H1 (cell line): ENCODE measurements at regions not wholly inside any gene's neighbourhood (a gene's known extent, or its start where the extent isn't known, plus 50 kb on each side); places are given as distances from the start of the nearest gene placed in this dataset.

Experiments
- BACH1 ChIP-seq: IDR thresholded peaks from 2 replicates; pipeline ENCODE4 v1.6.1; 2012; ENCODE audit warnings: low read length, improper control_type of control experiment
- BRCA1 ChIP-seq: IDR thresholded peaks from 2 replicates; pipeline ENCODE4 v1.6.1; 2012; ENCODE audit warnings: low read depth, low read length, improper control_type of control experiment
- CREB1 ChIP-seq: IDR thresholded peaks from 2 replicates; pipeline ENCODE4 v1.6.1; 2012; ENCODE audit warnings: inconsistent platforms
- EP300 ChIP-seq, 2 experiments: IDR thresholded peaks; 1 replicate in 1 of 2; 2 replicates in 1 of 2; pipeline ENCODE4 v1.6.1; 2011 to 2012; ENCODE audit warnings: low read depth in 2 of 2, low read length in 2 of 2, mild to moderate bottlenecking in 2 of 2, borderline replicate concordance in 1 of 2, inconsistent platforms in 1 of 2, moderate library complexity in 1 of 2
- HDAC2 ChIP-seq, 2 experiments: fragments of 300-600 bp in 1 of 2; sonication (generic) in 1 of 2; IDR thresholded peaks; 2 replicates each; pipeline ENCODE4 v1.6.1; 2011 to 2012; ENCODE audit warnings: low read depth in 2 of 2, low read length in 2 of 2, mild to moderate bottlenecking in 2 of 2, moderate library complexity in 2 of 2, borderline replicate concordance in 1 of 2, inconsistent platforms in 1 of 2
- POLR2A ChIP-seq, 2 experiments: IDR thresholded peaks; 1 replicate in 1 of 2; 2 replicates in 1 of 2; pipeline ENCODE4 v1.6.1; 2011; ENCODE audit warnings: low read depth in 2 of 2, low read length in 2 of 2, mild to moderate bottlenecking in 2 of 2; ENCODE audit errors: control extremely low read depth in 1 of 2
- POLR2AphosphoS5 ChIP-seq: IDR thresholded peaks from 2 replicates; pipeline ENCODE4 v1.6.1; 2011; ENCODE audit warnings: low read depth, low read length
- SIN3A ChIP-seq, 2 experiments: IDR thresholded peaks in 1 of 2; conservative IDR thresholded peaks in 1 of 2; 2 replicates each; pipeline ENCODE4 v1.6.1; 2011 to 2012; ENCODE audit warnings: low read length in 2 of 2, improper control_type of control experiment in 1 of 2, low read depth in 1 of 2, mild to moderate bottlenecking in 1 of 2
- SP2 ChIP-seq: IDR thresholded peaks from 2 replicates; pipeline ENCODE4 v1.6.1; 2012; ENCODE audit warnings: mild to moderate bottlenecking, low read length, inconsistent platforms
- TF ChIP-seq, protein P1 (sequence below), 3 experiments: IDR thresholded peaks; 1 replicate in 2 of 3; 2 replicates in 1 of 3; pipeline versions ENCODE4 v1.5.1 to v1.6.1; 2011; ENCODE audit warnings: low read length in 3 of 3, mild to moderate bottlenecking in 3 of 3, inconsistent platforms in 2 of 3, low read depth in 1 of 3, moderate library complexity in 1 of 3; ENCODE audit not compliant: insufficient read depth in 1 of 3; ENCODE audit errors: control extremely low read depth in 1 of 3
- TF ChIP-seq, protein P2 (sequence below): IDR thresholded peaks from 2 replicates; pipeline ENCODE4 v1.6.1; 2012; ENCODE audit warnings: low read length, inconsistent platforms

DNA sequence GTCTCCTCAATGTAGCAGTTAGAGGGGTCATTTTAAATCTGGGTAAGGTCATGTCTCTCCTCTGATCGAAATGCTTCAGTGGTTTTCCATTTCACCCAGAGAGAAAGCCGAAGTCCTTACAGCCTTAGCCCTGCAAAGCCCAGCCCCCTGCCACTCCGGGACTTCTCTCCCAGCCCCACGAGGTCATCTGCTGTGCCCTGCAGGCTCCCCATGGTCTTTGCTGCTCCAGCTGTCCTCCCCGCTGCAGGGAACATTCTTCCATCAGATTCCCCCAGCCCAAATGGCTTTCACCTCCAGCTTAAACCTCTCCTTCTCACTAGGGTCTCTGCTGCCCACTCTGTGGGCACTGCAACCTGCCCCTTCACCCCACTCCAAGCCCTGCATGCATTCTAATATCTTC, 626.5 kb downstream of the NPHP4 start:
- TF ChIP-seq CREB1, result no peak
- TF ChIP-seq, protein P1, sequence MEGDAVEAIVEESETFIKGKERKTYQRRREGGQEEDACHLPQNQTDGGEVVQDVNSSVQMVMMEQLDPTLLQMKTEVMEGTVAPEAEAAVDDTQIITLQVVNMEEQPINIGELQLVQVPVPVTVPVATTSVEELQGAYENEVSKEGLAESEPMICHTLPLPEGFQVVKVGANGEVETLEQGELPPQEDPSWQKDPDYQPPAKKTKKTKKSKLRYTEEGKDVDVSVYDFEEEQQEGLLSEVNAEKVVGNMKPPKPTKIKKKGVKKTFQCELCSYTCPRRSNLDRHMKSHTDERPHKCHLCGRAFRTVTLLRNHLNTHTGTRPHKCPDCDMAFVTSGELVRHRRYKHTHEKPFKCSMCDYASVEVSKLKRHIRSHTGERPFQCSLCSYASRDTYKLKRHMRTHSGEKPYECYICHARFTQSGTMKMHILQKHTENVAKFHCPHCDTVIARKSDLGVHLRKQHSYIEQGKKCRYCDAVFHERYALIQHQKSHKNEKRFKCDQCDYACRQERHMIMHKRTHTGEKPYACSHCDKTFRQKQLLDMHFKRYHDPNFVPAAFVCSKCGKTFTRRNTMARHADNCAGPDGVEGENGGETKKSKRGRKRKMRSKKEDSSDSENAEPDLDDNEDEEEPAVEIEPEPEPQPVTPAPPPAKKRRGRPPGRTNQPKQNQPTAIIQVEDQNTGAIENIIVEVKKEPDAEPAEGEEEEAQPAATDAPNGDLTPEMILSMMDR (IDR thresholded peaks at IDR 0.05; ENCODE audit: control extremely low read depth in 1 of 3, insufficient read depth in 1 of 3, low read depth in 1 of 3, low read length in 3 of 3), result no peak
- no peak for TF ChIP-seq HDAC2 (IDR thresholded peaks at IDR 0.05; ENCODE audit: borderline replicate concordance in 1 of 2, low read depth in 2 of 2, low read length in 2 of 2)
- no peak for TF ChIP-seq BACH1
- TF ChIP-seq EP300 (IDR thresholded peaks at IDR 0.05; ENCODE audit: borderline replicate concordance in 1 of 2, low read depth in 2 of 2, low read length in 2 of 2), result no peak
- TF ChIP-seq POLR2A (IDR thresholded peaks at IDR 0.05; ENCODE audit: control extremely low read depth in 1 of 2, low read depth in 2 of 2, low read length in 2 of 2), result no peak
- TF ChIP-seq, protein P2, sequence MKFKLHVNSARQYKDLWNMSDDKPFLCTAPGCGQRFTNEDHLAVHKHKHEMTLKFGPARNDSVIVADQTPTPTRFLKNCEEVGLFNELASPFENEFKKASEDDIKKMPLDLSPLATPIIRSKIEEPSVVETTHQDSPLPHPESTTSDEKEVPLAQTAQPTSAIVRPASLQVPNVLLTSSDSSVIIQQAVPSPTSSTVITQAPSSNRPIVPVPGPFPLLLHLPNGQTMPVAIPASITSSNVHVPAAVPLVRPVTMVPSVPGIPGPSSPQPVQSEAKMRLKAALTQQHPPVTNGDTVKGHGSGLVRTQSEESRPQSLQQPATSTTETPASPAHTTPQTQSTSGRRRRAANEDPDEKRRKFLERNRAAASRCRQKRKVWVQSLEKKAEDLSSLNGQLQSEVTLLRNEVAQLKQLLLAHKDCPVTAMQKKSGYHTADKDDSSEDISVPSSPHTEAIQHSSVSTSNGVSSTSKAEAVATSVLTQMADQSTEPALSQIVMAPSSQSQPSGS, result no peak
- no peak for TF ChIP-seq SIN3A (conservative IDR thresholded peaks at IDR 0.05 in 1 of 2, IDR thresholded peaks at IDR 0.05 in 1 of 2; ENCODE audit: low read depth in 1 of 2, low read length in 2 of 2)
- TF ChIP-seq POLR2AphosphoS5, result no peak
- TF ChIP-seq SP2, result no peak
- no peak for TF ChIP-seq BRCA1
